ENCODE measurements at regions not wholly inside any gene's neighbourhood (a gene's known extent, or its start where the extent isn't known, plus 50 kb on each side); places are given as distances from the start of the nearest gene placed in this dataset.

GRCh38 chr3:35849496-35849895, 210.2 kb downstream of the ARPP21 start:
- H3K9me3 ChIP-seq = no peaks in the 10 kb centered on the region
- Mint-ChIP-seq H3K9me3 (peaks cover 0 to 4% (median 4%) of the 10 kb centered on the region in 3 donors), H3K4me1 (no peaks in the 10 kb centered on the region), H3K36me3 (no peaks in the 10 kb centered on the region), H3K27me3 (no peaks in the 10 kb centered on the region), H3K4me3 (no peak overlapping the region), H3K27ac (no peak overlapping the region)
- no peak overlapping the region for H3K4me3 ChIP-seq (ENCODE audit: control insufficient read depth in 1 of 2, extremely low read depth in 1 of 2, low read length in 1 of 2)
- CTCF ChIA-PET = no interaction called here
- DNase-seq (no peak), ATAC-seq (replicated peaks in 1 of 4) (no peak)
- H3K36me3 ChIP-seq (ENCODE audit: control insufficient read depth in 2 of 2, extremely low read depth in 1 of 2, insufficient read depth in 1 of 2, low read length in 1 of 2) = no peaks in the 10 kb centered on the region
- H3K4me1 ChIP-seq (ENCODE audit: control insufficient read depth in 1 of 2, extremely low read depth in 1 of 2, insufficient read depth in 2 of 2, low read length in 2 of 2) = no peaks in the 10 kb centered on the region
- H3K27me3 ChIP-seq (replicated peaks in 1 of 2; ENCODE audit: control insufficient read depth in 2 of 2, extremely low read depth in 1 of 2, insufficient read depth in 2 of 2, low read length in 1 of 2) = no peaks in the 10 kb centered on the region
- H3K27ac ChIP-seq (ENCODE audit: low read length) = no peak overlapping the region
- WGBS (ENCODE audit: insufficient coverage) = no CpG with 5 or more reads among the region's 4 CpGs
- POLR2A ChIA-PET = no interaction called here

- ATAC-seq (replicated peaks in 1 of 4) (no peak), DNase-seq (no peak)
- ChIA-PET POLR2A (no interaction called here), CTCF (no interaction called here)
- H3K4me1 ChIP-seq (ENCODE audit: control insufficient read depth in 1 of 2, extremely low read depth in 1 of 2, insufficient read depth in 2 of 2, low read length in 2 of 2) = no peaks in the 10 kb centered on the region
- H3K27me3 Mint-ChIP-seq = no peaks in the 10 kb centered on the region
- no peak overlapping the region for H3K4me3 ChIP-seq (ENCODE audit: control insufficient read depth in 1 of 2, extremely low read depth in 1 of 2, low read length in 1 of 2)
- H3K9me3 Mint-ChIP-seq = peaks cover 0 to 4% (median 0%) of the 10 kb centered on the region in 3 donors
- no peaks in the 10 kb centered on the region for H3K4me1 Mint-ChIP-seq
- H3K9me3 ChIP-seq = no peaks in the 10 kb centered on the region
- no peak overlapping the region for H3K4me3 Mint-ChIP-seq
- H3K27ac Mint-ChIP-seq = no peak overlapping the region
- H3K36me3 ChIP-seq (ENCODE audit: control insufficient read depth in 2 of 2, extremely low read depth in 1 of 2, insufficient read depth in 1 of 2, low read length in 1 of 2) = no peaks in the 10 kb centered on the region
- no peaks in the 10 kb centered on the region for H3K27me3 ChIP-seq (replicated peaks in 1 of 2; ENCODE audit: control insufficient read depth in 2 of 2, extremely low read depth in 1 of 2, insufficient read depth in 2 of 2, low read length in 1 of 2)
- no CpG with 5 or more reads among the region's 1 CpG for WGBS (ENCODE audit: insufficient coverage)
- no peak overlapping the region for H3K27ac ChIP-seq (ENCODE audit: low read length)
- no peaks in the 10 kb centered on the region for H3K36me3 Mint-ChIP-seq
These were observed 210.6 kb downstream of the ARPP21 start for GRCh38 chr3:35849963-35850362.

GRCh38 chr3:35857004-35857403, 217.7 kb downstream of the ARPP21 start:
- ATAC-seq (replicated peaks in 1 of 4) (no peak), DNase-seq (no peak)
- no peaks in the 10 kb centered on the region for H3K36me3 ChIP-seq (ENCODE audit: control insufficient read depth in 2 of 2, extremely low read depth in 1 of 2, insufficient read depth in 1 of 2, low read length in 1 of 2)
- WGBS (ENCODE audit: insufficient coverage) = 48% methylated on average over 2 of the region's 3 CpGs
- H3K4me3 ChIP-seq (ENCODE audit: control insufficient read depth in 1 of 2, extremely low read depth in 1 of 2, low read length in 1 of 2) = no peak overlapping the region
- ChIA-PET CTCF (no interaction called here), POLR2A (no interaction called here)
- Mint-ChIP-seq H3K9me3 (no peaks in the 10 kb centered on the region), H3K36me3 (no peaks in the 10 kb centered on the region), H3K4me3 (no peak overlapping the region), H3K4me1 (no peaks in the 10 kb centered on the region), H3K27me3 (peaks cover 0 to 3% of the 10 kb centered on the region in 2 donors), H3K27ac (no peak overlapping the region)
- H3K4me1 ChIP-seq (ENCODE audit: control insufficient read depth in 1 of 2, extremely low read depth in 1 of 2, insufficient read depth in 2 of 2, low read length in 2 of 2) = no peaks in the 10 kb centered on the region
- H3K27ac ChIP-seq (ENCODE audit: low read length) = no peak overlapping the region
- no peaks in the 10 kb centered on the region for H3K27me3 ChIP-seq (replicated peaks in 1 of 2; ENCODE audit: control insufficient read depth in 2 of 2, extremely low read depth in 1 of 2, insufficient read depth in 2 of 2, low read length in 1 of 2)
- no peaks in the 10 kb centered on the region for H3K9me3 ChIP-seq

GRCh38 chr3:35862057-35862456, 222.7 kb downstream of the ARPP21 start:
- Mint-ChIP-seq H3K27ac (no peak overlapping the region), H3K9me3 (no peaks in the 10 kb centered on the region), H3K27me3 (peaks cover 0 to 3% of the 10 kb centered on the region in 2 donors), H3K4me3 (no peak overlapping the region), H3K36me3 (no peaks in the 10 kb centered on the region), H3K4me1 (no peaks in the 10 kb centered on the region)
- POLR2A ChIA-PET = no interaction called here
- ATAC-seq (replicated peaks in 1 of 4) (no peak), DNase-seq (no peak)
- Histone ChIP-seq H3K9me3 (no peaks in the 10 kb centered on the region), H3K27me3 (replicated peaks in 1 of 2; ENCODE audit: control insufficient read depth in 2 of 2, extremely low read depth in 1 of 2, insufficient read depth in 2 of 2, low read length in 1 of 2) (no peaks in the 10 kb centered on the region), H3K4me1 (ENCODE audit: control insufficient read depth in 1 of 2, extremely low read depth in 1 of 2, insufficient read depth in 2 of 2, low read length in 2 of 2) (no peaks in the 10 kb centered on the region), H3K4me3 (ENCODE audit: control insufficient read depth in 1 of 2, extremely low read depth in 1 of 2, low read length in 1 of 2) (no peak overlapping the region), H3K27ac (ENCODE audit: low read length) (no peak overlapping the region), H3K36me3 (ENCODE audit: control insufficient read depth in 2 of 2, extremely low read depth in 1 of 2, insufficient read depth in 1 of 2, low read length in 1 of 2) (no peaks in the 10 kb centered on the region)
- no CpG with 5 or more reads among the region's 4 CpGs for WGBS (ENCODE audit: insufficient coverage)
- CTCF ChIA-PET = no interaction called here

- Mint-ChIP-seq H3K9me3 (no peaks in the 10 kb centered on the region), H3K36me3 (no peaks in the 10 kb centered on the region), H3K4me3 (no peak overlapping the region), H3K27ac (no peak overlapping the region), H3K4me1 (no peaks in the 10 kb centered on the region), H3K27me3 (no peaks in the 10 kb centered on the region)
- Histone ChIP-seq H3K27me3 (replicated peaks in 1 of 2; ENCODE audit: control insufficient read depth in 2 of 2, extremely low read depth in 1 of 2, insufficient read depth in 2 of 2, low read length in 1 of 2) (no peaks in the 10 kb centered on the region), H3K4me3 (ENCODE audit: control insufficient read depth in 1 of 2, extremely low read depth in 1 of 2, low read length in 1 of 2) (no peak overlapping the region), H3K27ac (ENCODE audit: low read length) (no peak overlapping the region), H3K9me3 (no peaks in the 10 kb centered on the region), H3K36me3 (ENCODE audit: control insufficient read depth in 2 of 2, extremely low read depth in 1 of 2, insufficient read depth in 1 of 2, low read length in 1 of 2) (no peaks in the 10 kb centered on the region), H3K4me1 (ENCODE audit: control insufficient read depth in 1 of 2, extremely low read depth in 1 of 2, insufficient read depth in 2 of 2, low read length in 2 of 2) (no peaks in the 10 kb centered on the region)
- ChIA-PET POLR2A (interaction anchor here in 1 of 2 donors (0.7 kb wide), 1 partner anchor 274 kb away, joined by 3 read pairs; no protein-coding TSS in a partner anchor), CTCF (no interaction called here)
- DNase-seq (no peak), ATAC-seq (replicated peaks in 1 of 4) (no peak)
- 100% methylated on average over 1 of the region's 2 CpGs for WGBS (ENCODE audit: insufficient coverage)
These were observed 225.5 kb downstream of the ARPP21 start for GRCh38 chr3:35864871-35865270.

- Mint-ChIP-seq H3K27me3 (no peaks in the 10 kb centered on the region), H3K36me3 (no peaks in the 10 kb centered on the region), H3K4me3 (no peak overlapping the region), H3K9me3 (no peaks in the 10 kb centered on the region), H3K4me1 (no peaks in the 10 kb centered on the region), H3K27ac (no peak overlapping the region)
- no peaks in the 10 kb centered on the region for H3K27me3 ChIP-seq (replicated peaks in 1 of 2; ENCODE audit: control insufficient read depth in 2 of 2, extremely low read depth in 1 of 2, insufficient read depth in 2 of 2, low read length in 1 of 2)
- H3K4me1 ChIP-seq (ENCODE audit: control insufficient read depth in 1 of 2, extremely low read depth in 1 of 2, insufficient read depth in 2 of 2, low read length in 2 of 2) = no peaks in the 10 kb centered on the region
- ATAC-seq (replicated peaks in 1 of 4) = no peak
- no peak for DNase-seq
- POLR2A ChIA-PET = no interaction called here
- H3K27ac ChIP-seq (ENCODE audit: low read length) = no peak overlapping the region
- H3K9me3 ChIP-seq = no peaks in the 10 kb centered on the region
- no peaks in the 10 kb centered on the region for H3K36me3 ChIP-seq (ENCODE audit: control insufficient read depth in 2 of 2, extremely low read depth in 1 of 2, insufficient read depth in 1 of 2, low read length in 1 of 2)
- CTCF ChIA-PET = interaction anchor here in 1 of 2 donors (0.6 kb wide), 1 partner anchor 37 kb away, joined by 3 read pairs; no protein-coding TSS in a partner anchor
- H3K4me3 ChIP-seq (ENCODE audit: control insufficient read depth in 1 of 2, extremely low read depth in 1 of 2, low read length in 1 of 2) = no peak overlapping the region
These were observed 228.5 kb downstream of the ARPP21 start for GRCh38 chr3:35867791-35868190.

- no peaks in the 10 kb centered on the region for H3K4me1 ChIP-seq (ENCODE audit: control insufficient read depth in 1 of 2, extremely low read depth in 1 of 2, insufficient read depth in 2 of 2, low read length in 2 of 2)
- H3K27ac ChIP-seq (ENCODE audit: low read length) = no peak overlapping the region
- no peaks in the 10 kb centered on the region for H3K36me3 ChIP-seq (ENCODE audit: control insufficient read depth in 2 of 2, extremely low read depth in 1 of 2, insufficient read depth in 1 of 2, low read length in 1 of 2)
- H3K9me3 Mint-ChIP-seq = no peaks in the 10 kb centered on the region
- POLR2A ChIA-PET = no interaction called here
- H3K4me1 Mint-ChIP-seq = no peaks in the 10 kb centered on the region
- WGBS (ENCODE audit: insufficient coverage) = 57% methylated on average over 1 of the region's 4 CpGs
- H3K36me3 Mint-ChIP-seq = no peaks in the 10 kb centered on the region
- CTCF ChIA-PET = no interaction called here
- no peak overlapping the region for H3K4me3 ChIP-seq (ENCODE audit: control insufficient read depth in 1 of 2, extremely low read depth in 1 of 2, low read length in 1 of 2)
- no peaks in the 10 kb centered on the region for H3K27me3 ChIP-seq (replicated peaks in 1 of 2; ENCODE audit: control insufficient read depth in 2 of 2, extremely low read depth in 1 of 2, insufficient read depth in 2 of 2, low read length in 1 of 2)
- DNase-seq = no peak
- no peak overlapping the region for H3K27ac Mint-ChIP-seq
- no peaks in the 10 kb centered on the region for H3K9me3 ChIP-seq
- no peaks in the 10 kb centered on the region for H3K27me3 Mint-ChIP-seq
- no peak overlapping the region for H3K4me3 Mint-ChIP-seq
- no peak for ATAC-seq (replicated peaks in 1 of 4)
These were observed 231.7 kb downstream of the ARPP21 start for GRCh38 chr3:35871009-35871408.
